Upper lobe of left lung (tissue), 6 donors: ENCODE measurements at regions not wholly inside any gene's neighbourhood (a gene's known extent, or its start where the extent isn't known, plus 50 kb on each side); places are given as distances from the start of the nearest gene placed in this dataset.

ENCODE experiments used
- ATAC-seq, 2 donors: fragments of 200-7000 bp; cut with Tn5 transposase; one replicate each; pipeline ENCODE4 v1.9.1; 2022; ENCODE audit warnings: mild to moderate bottlenecking in 2 of 2, moderate library complexity in 2 of 2; ENCODE audit not compliant: low FRiP score in 2 of 2
- DNase-seq, 2 donors: peaks; one replicate each; pipeline ENCODE4 v3.0.0-alpha.2; 2019 to 2020
- H3K27ac ChIP-seq, 4 donors: fragments of 200-600 bp; sonication (generic); one replicate each; pipeline ENCODE4 v1.5.1; 2016 to 2019
- H3K27me3 ChIP-seq, 4 donors: fragments of 200-600 bp; sonication (generic); one replicate each; pipeline ENCODE4 v1.5.1; 2017 to 2019
- H3K36me3 ChIP-seq, 4 donors: fragments of 200-600 bp; sonication (generic); one replicate each; pipeline ENCODE4 v1.5.1; 2016 to 2019
- H3K4me1 ChIP-seq, 4 donors: fragments of 200-600 bp; sonication (generic); one replicate each; pipeline ENCODE4 v1.5.1; 2018 to 2019
- H3K4me3 ChIP-seq, 4 donors: fragments of 200-600 bp; sonication (generic); one replicate each; pipeline ENCODE4 v1.5.1; 2017 to 2019; ENCODE audit warnings: mild to moderate bottlenecking in 2 of 4, moderate library complexity in 1 of 4
- H3K9me3 ChIP-seq, 4 donors: fragments of 200-600 bp; sonication (generic); one replicate each; pipeline ENCODE4 v1.5.1; 2018 to 2019
- EP300 ChIP-seq, 4 donors: sonication (generic); formaldehyde crosslinking; IDR thresholded peaks; one replicate each; pipeline ENCODE4 v1.5.1; 2017; ENCODE audit warnings: antibody characterized with exemption in 4 of 4, control low read depth in 2 of 4
- POLR2A ChIP-seq, 4 donors: fragments of 450-650 bp; IDR thresholded peaks; one replicate each; pipeline ENCODE4 v1.5.1; 2016 to 2017; ENCODE audit warnings: antibody characterized with exemption in 4 of 4, mild to moderate bottlenecking in 2 of 4
- POLR2AphosphoS5 ChIP-seq, 2 donors: sonication (generic); formaldehyde crosslinking; IDR thresholded peaks; one replicate each; pipeline ENCODE4 v1.5.1; 2017; ENCODE audit warnings: antibody characterized with exemption in 2 of 2
- WGBS, 2 donors: methylation state at CpG; one replicate each; pipeline ENCODE4 v1.1.5; 2017 to 2018; 5-methylcytosine and 5-hydroxymethylcytosine counted together
- TF ChIP-seq, protein P1 (sequence below), 6 experiments: fragments of 450-650 bp in 4 of 6; fragments of 200-600 bp in 2 of 6; sonication (generic) in 2 of 6; IDR thresholded peaks; one replicate each; pipeline ENCODE4 v1.5.1; 2016 to 2019; ENCODE audit warnings: antibody characterized with exemption in 6 of 6
- donor health status: DM: no; HTN: no; CAD: no; lungs with moderate emphysema.
- donor health status: DM: no; HTN: yes; CAD: no; lungs with severe emphysema.

GRCh38 chr18:44054514-44054913 lies 626.2 kb upstream of the SETBP1 start:
- H3K9me3 ChIP-seq = no peaks in the 10 kb centered on the region
- no peaks in the 10 kb centered on the region for H3K27me3 ChIP-seq
- H3K36me3 ChIP-seq = no peaks in the 10 kb centered on the region
- no peak for DNase-seq
- H3K4me1 ChIP-seq = peaks cover 0 to 2% (median 0%) of the 10 kb centered on the region in 4 donors
- TF ChIP-seq EP300 (IDR thresholded peaks at IDR 0.05) = no peak
- H3K27ac ChIP-seq = no peak overlapping the region
- ATAC-seq = no peak
- no peak overlapping the region for H3K4me3 ChIP-seq
- WGBS, 2 donors = 54 to 56% methylated on average over 1 of the region's 1 CpG

DNA sequence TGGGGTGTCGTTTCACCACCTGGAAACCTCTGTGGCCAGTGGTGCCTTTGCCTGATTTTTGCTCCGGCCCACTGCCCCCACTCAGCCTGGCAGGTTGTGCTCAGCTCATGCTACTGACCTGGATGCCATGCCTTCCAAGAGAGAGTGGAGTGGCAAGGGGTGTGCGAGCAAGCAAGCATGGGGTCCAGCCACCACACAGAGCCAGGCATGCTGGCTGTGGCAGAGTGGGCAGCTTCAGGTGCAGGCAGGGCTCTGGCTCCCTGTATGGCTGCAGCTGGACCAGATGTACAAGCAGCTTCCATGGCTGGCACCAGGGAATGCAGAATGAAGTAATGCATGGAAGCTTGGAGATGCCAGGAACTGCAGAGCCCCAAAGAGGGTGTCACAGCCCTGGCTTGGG lies 620.5 kb upstream of the SETBP1 start:
- no peak overlapping the region for H3K4me3 ChIP-seq
- no peaks in the 10 kb centered on the region for H3K9me3 ChIP-seq
- H3K4me1 ChIP-seq = no peaks in the 10 kb centered on the region
- H3K27ac ChIP-seq = no peak overlapping the region
- WGBS, 2 donors = 93 to 97% methylated on average over 3 of the region's 3 CpGs
- H3K36me3 ChIP-seq = no peaks in the 10 kb centered on the region
- ATAC-seq = no peak
- DNase-seq = peak in 1 of 2 donors; percentile 41
- TF ChIP-seq EP300 (IDR thresholded peaks at IDR 0.05) (no peak), POLR2AphosphoS5 (IDR thresholded peaks at IDR 0.05) (no peak), POLR2A (IDR thresholded peaks at IDR 0.05) (no peak)
- TF ChIP-seq, protein P1, sequence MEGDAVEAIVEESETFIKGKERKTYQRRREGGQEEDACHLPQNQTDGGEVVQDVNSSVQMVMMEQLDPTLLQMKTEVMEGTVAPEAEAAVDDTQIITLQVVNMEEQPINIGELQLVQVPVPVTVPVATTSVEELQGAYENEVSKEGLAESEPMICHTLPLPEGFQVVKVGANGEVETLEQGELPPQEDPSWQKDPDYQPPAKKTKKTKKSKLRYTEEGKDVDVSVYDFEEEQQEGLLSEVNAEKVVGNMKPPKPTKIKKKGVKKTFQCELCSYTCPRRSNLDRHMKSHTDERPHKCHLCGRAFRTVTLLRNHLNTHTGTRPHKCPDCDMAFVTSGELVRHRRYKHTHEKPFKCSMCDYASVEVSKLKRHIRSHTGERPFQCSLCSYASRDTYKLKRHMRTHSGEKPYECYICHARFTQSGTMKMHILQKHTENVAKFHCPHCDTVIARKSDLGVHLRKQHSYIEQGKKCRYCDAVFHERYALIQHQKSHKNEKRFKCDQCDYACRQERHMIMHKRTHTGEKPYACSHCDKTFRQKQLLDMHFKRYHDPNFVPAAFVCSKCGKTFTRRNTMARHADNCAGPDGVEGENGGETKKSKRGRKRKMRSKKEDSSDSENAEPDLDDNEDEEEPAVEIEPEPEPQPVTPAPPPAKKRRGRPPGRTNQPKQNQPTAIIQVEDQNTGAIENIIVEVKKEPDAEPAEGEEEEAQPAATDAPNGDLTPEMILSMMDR (IDR thresholded peaks at IDR 0.05) = no peak
- no peaks in the 10 kb centered on the region for H3K27me3 ChIP-seq

- Histone ChIP-seq H3K36me3 (no peaks in the 10 kb centered on the region), H3K4me3 (no peak overlapping the region), H3K27me3 (no peaks in the 10 kb centered on the region), H3K27ac (no peak overlapping the region), H3K9me3 (no peaks in the 10 kb centered on the region), H3K4me1 (no peaks in the 10 kb centered on the region)
- TF ChIP-seq POLR2A (IDR thresholded peaks at IDR 0.05) (no peak), POLR2AphosphoS5 (IDR thresholded peaks at IDR 0.05) (no peak)
- DNase-seq (peak in 1 of 2 donors; percentile 36), ATAC-seq (peak in 1 of 2 donors; percentile 57)
- 92 to 97% methylated on average over 5 to 7 of the region's 7 CpGs for WGBS, 2 donors
Observed at GRCh38 chr18:44061438-44061837, 619.2 kb upstream of the SETBP1 start.

GRCh38 chr18:44062345-44062744 lies 618.3 kb upstream of the SETBP1 start:
- no peak overlapping the region for H3K27ac ChIP-seq
- ATAC-seq (no peak), DNase-seq (no peak)
- H3K36me3 ChIP-seq = no peaks in the 10 kb centered on the region
- no peaks in the 10 kb centered on the region for H3K9me3 ChIP-seq
- H3K4me1 ChIP-seq = no peaks in the 10 kb centered on the region
- no peak for TF ChIP-seq POLR2AphosphoS5 (IDR thresholded peaks at IDR 0.05)
- TF ChIP-seq, protein P1 (IDR thresholded peaks at IDR 0.05) = no peak
- no peak for TF ChIP-seq POLR2A (IDR thresholded peaks at IDR 0.05)
- no peak for TF ChIP-seq EP300 (IDR thresholded peaks at IDR 0.05)
- no peaks in the 10 kb centered on the region for H3K27me3 ChIP-seq
- 91 to 98% methylated on average over 4 of the region's 4 CpGs for WGBS, 2 donors
- H3K4me3 ChIP-seq = no peak overlapping the region

GRCh38 chr18:44065206-44065605 lies 615.5 kb upstream of the SETBP1 start:
- no peaks in the 10 kb centered on the region for H3K36me3 ChIP-seq
- no peaks in the 10 kb centered on the region for H3K9me3 ChIP-seq
- H3K27ac ChIP-seq = no peak overlapping the region
- no peaks in the 10 kb centered on the region for H3K4me1 ChIP-seq
- WGBS, 2 donors = 83 to 87% methylated on average over 3 of the region's 3 CpGs
- ATAC-seq (no peak), DNase-seq (no peak)
- TF ChIP-seq POLR2A (IDR thresholded peaks at IDR 0.05) = no peak
- TF ChIP-seq EP300 (IDR thresholded peaks at IDR 0.05) = no peak
- no peak for TF ChIP-seq POLR2AphosphoS5 (IDR thresholded peaks at IDR 0.05)
- TF ChIP-seq, protein P1 (IDR thresholded peaks at IDR 0.05) = no peak
- no peak overlapping the region for H3K4me3 ChIP-seq
- no peaks in the 10 kb centered on the region for H3K27me3 ChIP-seq

DNA sequence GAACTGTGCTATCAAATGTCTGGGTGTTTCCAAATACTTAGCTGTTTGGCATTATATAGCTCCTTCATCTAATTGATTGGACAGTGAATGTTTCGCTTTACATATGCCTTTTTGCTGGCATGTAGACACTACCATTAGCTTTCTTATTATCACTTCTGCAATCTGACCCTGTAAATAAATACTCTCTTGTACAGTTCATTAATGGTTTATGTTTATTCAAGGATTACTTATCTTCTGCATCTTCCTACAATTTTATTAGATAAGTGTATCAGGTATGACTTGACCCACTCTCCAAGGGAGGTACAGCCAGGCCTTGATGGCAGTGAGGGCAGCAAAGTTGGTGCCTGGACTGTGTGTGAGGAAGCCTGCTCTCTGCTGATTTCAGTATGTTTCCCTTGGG lies 614.1 kb upstream of the SETBP1 start:
- no peak for DNase-seq
- H3K4me1 ChIP-seq = no peaks in the 10 kb centered on the region
- no peak for TF ChIP-seq POLR2A (IDR thresholded peaks at IDR 0.05)
- TF ChIP-seq EP300 (IDR thresholded peaks at IDR 0.05) = no peak
- no peak for TF ChIP-seq POLR2AphosphoS5 (IDR thresholded peaks at IDR 0.05)
- TF ChIP-seq, protein P1 (IDR thresholded peaks at IDR 0.05) = no peak
- no peaks in the 10 kb centered on the region for H3K9me3 ChIP-seq
- H3K27ac ChIP-seq = no peak overlapping the region
- H3K36me3 ChIP-seq = no peaks in the 10 kb centered on the region
- H3K4me3 ChIP-seq = no peak overlapping the region
- WGBS, 2 donors = 91 to 94% methylated on average over 1 of the region's 1 CpG
- no peaks in the 10 kb centered on the region for H3K27me3 ChIP-seq
- no peak for ATAC-seq
